ENCODE measurements at regions not wholly inside any gene's neighbourhood (a gene's known extent, or its start where the extent isn't known, plus 50 kb on each side); places are given as distances from the start of the nearest gene placed in this dataset.

DNA sequence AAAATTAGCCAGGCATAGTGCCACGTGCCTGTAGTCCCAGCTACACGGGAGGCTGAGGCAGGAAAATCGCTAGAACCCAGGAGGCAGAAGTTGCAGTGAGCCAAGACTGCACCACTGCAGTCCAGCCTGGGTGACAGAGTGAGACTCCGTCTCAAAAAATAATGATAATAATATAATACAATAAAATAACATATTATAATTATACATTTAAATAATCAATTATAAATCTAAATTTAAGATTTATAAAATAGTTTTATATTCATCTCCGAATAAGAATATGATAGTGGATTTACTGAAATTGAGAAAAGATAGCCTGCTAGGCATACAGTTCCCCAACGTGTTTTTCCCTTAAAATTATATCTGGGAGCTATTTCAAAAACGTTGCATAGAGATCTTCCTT lies 599.6 kb downstream of the CDH18 start:
- Histone ChIP-seq H3K23me2 (ENCODE audit: low read depth, low read length) (no peaks in the 10 kb centered on the region), H3K4ac (replicated peaks; ENCODE audit: insufficient read length, low read depth, low read length) (no peak overlapping the region), H4K20me1 (replicated peaks in 1 of 2; ENCODE audit: control insufficient read depth in 1 of 2, insufficient read depth in 2 of 2, low read length in 2 of 2) (no peaks in the 10 kb centered on the region), H4K8ac (ENCODE audit: extremely low read depth, insufficient read depth, low read length) (no peak overlapping the region), H2BK15ac (ENCODE audit: low read length) (no peak overlapping the region), H3K9me3 (ENCODE audit: insufficient read depth in 2 of 2, low read depth in 1 of 2, low read length in 1 of 2) (no peaks in the 10 kb centered on the region), H2BK20ac (ENCODE audit: low read length) (no peak overlapping the region), H2BK5ac (ENCODE audit: low read depth, low read length) (no peak overlapping the region), H3K36me3 (ENCODE audit: control insufficient read depth in 2 of 4, insufficient read depth in 4 of 4, low read length in 3 of 4) (no peaks in the 10 kb centered on the region), H3K14ac (ENCODE audit: insufficient read length) (no peak overlapping the region), H3K79me1 (ENCODE audit: low read depth, low read length) (no peaks in the 10 kb centered on the region), H2AFZ (ENCODE audit: low read length) (no peak overlapping the region), H4K91ac (replicated peaks; ENCODE audit: insufficient read length, low read length) (no peak overlapping the region), H3K9ac (replicated peaks in 1 of 4; ENCODE audit: extremely low read depth in 1 of 4, low read depth in 3 of 4, low read length in 3 of 4) (no peak overlapping the region), H3K27ac (ENCODE audit: low read depth, low read length) (no peak overlapping the region), H2BK120ac (replicated peaks; ENCODE audit: low read depth, low read length) (no peak overlapping the region), H4K5ac (ENCODE audit: insufficient read length, low read depth, low read length) (no peak overlapping the region), H2AK5ac (ENCODE audit: low read depth, low read length) (no peak overlapping the region), H3K4me1 (replicated peaks in 1 of 4; ENCODE audit: control insufficient read depth in 3 of 4, insufficient read depth in 4 of 4, low read length in 3 of 4) (no peaks in the 10 kb centered on the region), H3K4me3 (ENCODE audit: extremely low read depth in 1 of 4, insufficient read depth in 2 of 4, low read depth in 3 of 4, low read length in 4 of 4) (no peak overlapping the region), H3K4me2 (ENCODE audit: insufficient read depth in 1 of 2, low read depth in 2 of 2, low read length in 2 of 2) (no peak overlapping the region), H3K79me2 (ENCODE audit: control insufficient read depth in 1 of 2, insufficient read depth in 2 of 2, low read length in 2 of 2) (no peaks in the 10 kb centered on the region), H3K23ac (ENCODE audit: insufficient read length) (no peak overlapping the region), H3K56ac (replicated peaks; ENCODE audit: insufficient read length, low read depth, low read length) (no peak overlapping the region), H2BK12ac (ENCODE audit: low read depth, low read length) (no peak overlapping the region), H3K27me3 (replicated peaks in 1 of 4; ENCODE audit: control insufficient read depth in 3 of 4, extremely low read depth in 1 of 4, insufficient read depth in 3 of 4, low read length in 3 of 4) (no peaks in the 10 kb centered on the region), H3K18ac (ENCODE audit: extremely low read depth, low read length) (no peak overlapping the region)
- FAIRE-seq (no peak), DNase-seq (ENCODE audit: low read depth in 1 of 2, low spot score in 2 of 2) (no peak)
- no peak for TF ChIP-seq CBX8 (IDR thresholded peaks at IDR 0.05; ENCODE audit: borderline replicate concordance, low read depth, low read length)
- TF ChIP-seq TCF12 (IDR thresholded peaks at IDR 0.05; ENCODE audit: low read depth, low read length): no peak
- TF ChIP-seq RBBP5 (IDR thresholded peaks at IDR 0.05; ENCODE audit: borderline replicate concordance, low read depth, low read length): no peak
- TF ChIP-seq SIRT6 (IDR thresholded peaks at IDR 0.05; ENCODE audit: low read length): no peak
- TF ChIP-seq SAP30 (IDR thresholded peaks at IDR 0.05; ENCODE audit: insufficient read depth, insufficient replicate concordance, low read length): no peak
- no peak for TF ChIP-seq YY1 (IDR thresholded peaks at IDR 0.05; ENCODE audit: low read depth, low read length)
- no peak for TF ChIP-seq NANOG (IDR thresholded peaks at IDR 0.05; ENCODE audit: insufficient read depth, low read depth, low read length, poor library complexity, severe bottlenecking)
- TF ChIP-seq HDAC2 (IDR thresholded peaks at IDR 0.05; ENCODE audit: borderline replicate concordance in 1 of 2, low read depth in 2 of 2, low read length in 2 of 2): no peak
- no peak for TF ChIP-seq SP4 (IDR thresholded peaks at IDR 0.05; ENCODE audit: low read length)
- TF ChIP-seq CREB1 (IDR thresholded peaks at IDR 0.05): no peak
- WGBS, 2 experiments (ENCODE audit: extremely low coverage in 1 of 2, insufficient coverage in 1 of 2, insufficient read length in 1 of 2, insufficient replicate concordance in 2 of 2, low coverage in 1 of 2, low lambda C conversion rate in 2 of 2, missing lambda C conversion rate in 1 of 2): 83% methylated on average over 7 of the region's 7 CpGs; no CpG with 5 or more reads in 1 of the 2 experiments
- CTCF ChIA-PET (ENCODE audit: partially characterized antibody): no interaction called here
- POLR2A ChIA-PET (ENCODE audit: partially characterized antibody): no interaction called here

All from H1 (cell line).